HEK293 (cell line): ENCODE measurements at regions not wholly inside any gene's neighbourhood (a gene's known extent, or its start where the extent isn't known, plus 50 kb on each side); places are given as distances from the start of the nearest gene placed in this dataset.
"Not testable (repeated sequence)": the region's sequence is repeated elsewhere in the genome, so short reads cannot be mapped to it uniquely, and the experiment has no call there.

Experiments
- CTCF ChIA-PET: fragments of 350-600 bp; formaldehyde crosslinking; extraction: SDS; loops from one replicate; lab custom pipeline; 2021; ENCODE audit warnings: antibody characterized with exemption; lab: Yijun Ruan, JAX
- POLR2A ChIA-PET: fragments of 300-600 bp; formaldehyde crosslinking; extraction: SDS; loops from one replicate; lab custom pipeline; 2020; ENCODE audit warnings: antibody characterized with exemption, inconsistent platforms; lab: Yijun Ruan, JAX
- H3K27ac ChIP-seq: fragments of 200-500 bp; sonication (Bioruptor generic); 2 replicates; pipeline ENCODE4 v1.5.1; 2014; ENCODE audit warnings: low read depth, low read length, control low read depth, inconsistent platforms; ENCODE audit errors: extremely low read depth
- H3K36me3 ChIP-seq, 2 experiments: fragments of 200-500 bp in 1 of 2; sonication (Bioruptor generic) in 1 of 2; 1 replicate in 1 of 2; 2 replicates in 1 of 2; pipeline ENCODE4 v1.5.1; 2014 to 2017; ENCODE audit warnings: inconsistent platforms in 2 of 2, low read length in 2 of 2; ENCODE audit not compliant: control insufficient read depth in 2 of 2, insufficient read depth in 1 of 2
- H3K4me1 ChIP-seq: fragments of 200-500 bp; sonication (Bioruptor generic); 2 replicates; pipeline ENCODE4 v1.5.1; 2014; ENCODE audit warnings: mild to moderate bottlenecking, low read length, inconsistent platforms; ENCODE audit not compliant: control insufficient read depth, insufficient read depth
- H3K4me3 ChIP-seq: 2 replicates; pipeline ENCODE4 v1.5.1; 2011; ENCODE audit warnings: low read depth, mild to moderate bottlenecking, control low read depth, low read length, moderate library complexity
- H3K9me3 ChIP-seq: fragments of 200-500 bp; sonication (Bioruptor generic); 2 replicates; pipeline ENCODE4 v1.5.1; 2014; ENCODE audit warnings: low read depth, low read length, inconsistent platforms; ENCODE audit not compliant: control insufficient read depth, insufficient read depth
- IKZF3 ChIP-seq: fragments of 450-650 bp; IDR thresholded peaks from 2 replicates; pipeline ENCODE4 v1.5.0; 2018; ENCODE audit warnings: missing biosample characterization, mild to moderate bottlenecking, missing genetic modification characterization, moderate library complexity
- KLF8 ChIP-seq: fragments of 450-650 bp; formaldehyde crosslinking; IDR thresholded peaks from 2 replicates; pipeline ENCODE4 v1.5.1; 2016; ENCODE audit warnings: missing biosample characterization, missing genetic modification characterization
- OSR2 ChIP-seq: fragments of 450-650 bp; formaldehyde crosslinking; IDR thresholded peaks from 2 replicates; pipeline ENCODE4 v1.5.1; 2016; ENCODE audit warnings: missing biosample characterization, missing genetic modification characterization
- ZNF121 ChIP-seq: fragments of 450-650 bp; formaldehyde crosslinking; IDR thresholded peaks from 2 replicates; pipeline ENCODE4 v1.5.1; 2016; ENCODE audit warnings: missing biosample characterization, missing genetic modification characterization
- ZNF24 ChIP-seq: fragments of 450-650 bp; formaldehyde crosslinking; IDR thresholded peaks from 2 replicates; pipeline ENCODE4 v1.5.1; 2016; ENCODE audit warnings: missing biosample characterization, missing genetic modification characterization
- ZNF274 ChIP-seq, 2 experiments: fragments of 200-500 bp in 1 of 2; fragments of 450-650 bp in 1 of 2; sonication (Bioruptor generic) in 1 of 2; formaldehyde crosslinking in 1 of 2; IDR thresholded peaks; 2 replicates each; pipeline versions ENCODE4 v1.5.1 to v1.6.1; 2014 to 2016; ENCODE audit warnings: borderline replicate concordance in 1 of 2, inconsistent platforms in 1 of 2, low read length in 1 of 2, missing biosample characterization in 1 of 2, missing genetic modification characterization in 1 of 2
- ZNF350 ChIP-seq: fragments of 450-650 bp; formaldehyde crosslinking; IDR thresholded peaks from 2 replicates; pipeline ENCODE4 v1.5.0; 2017; ENCODE audit warnings: missing biosample characterization, mild to moderate bottlenecking, missing genetic modification characterization
- ZNF398 ChIP-seq: fragments of 450-650 bp; formaldehyde crosslinking; IDR thresholded peaks from 2 replicates; pipeline ENCODE4 v1.5.1; 2017; ENCODE audit warnings: missing biosample characterization, missing genetic modification characterization
- ZNF423 ChIP-seq: fragments of 450-650 bp; formaldehyde crosslinking; IDR thresholded peaks from 2 replicates; pipeline ENCODE4 v1.5.1; 2016; ENCODE audit warnings: missing biosample characterization, missing genetic modification characterization
- ZNF549 ChIP-seq: fragments of 450-650 bp; IDR thresholded peaks from 2 replicates; pipeline ENCODE4 v1.5.1; 2018; ENCODE audit warnings: missing biosample characterization, missing genetic modification characterization, mild to moderate bottlenecking, inconsistent platforms, moderate library complexity
- ZNF664 ChIP-seq: fragments of 450-650 bp; formaldehyde crosslinking; IDR thresholded peaks from 2 replicates; pipeline ENCODE4 v1.5.1; 2016; ENCODE audit warnings: missing biosample characterization, missing genetic modification characterization
- ZXDB ChIP-seq: fragments of 450-650 bp; formaldehyde crosslinking; IDR thresholded peaks from 2 replicates; pipeline ENCODE4 v1.5.1; 2016; ENCODE audit warnings: missing biosample characterization, missing genetic modification characterization
- TF ChIP-seq, protein P1 (sequence below): fragments of 450-650 bp; formaldehyde crosslinking; conservative IDR thresholded peaks from 2 replicates; pipeline ENCODE4 v1.5.1; 2016; ENCODE audit warnings: low read depth, missing biosample characterization, missing genetic modification characterization

- TF ChIP-seq, protein P1, sequence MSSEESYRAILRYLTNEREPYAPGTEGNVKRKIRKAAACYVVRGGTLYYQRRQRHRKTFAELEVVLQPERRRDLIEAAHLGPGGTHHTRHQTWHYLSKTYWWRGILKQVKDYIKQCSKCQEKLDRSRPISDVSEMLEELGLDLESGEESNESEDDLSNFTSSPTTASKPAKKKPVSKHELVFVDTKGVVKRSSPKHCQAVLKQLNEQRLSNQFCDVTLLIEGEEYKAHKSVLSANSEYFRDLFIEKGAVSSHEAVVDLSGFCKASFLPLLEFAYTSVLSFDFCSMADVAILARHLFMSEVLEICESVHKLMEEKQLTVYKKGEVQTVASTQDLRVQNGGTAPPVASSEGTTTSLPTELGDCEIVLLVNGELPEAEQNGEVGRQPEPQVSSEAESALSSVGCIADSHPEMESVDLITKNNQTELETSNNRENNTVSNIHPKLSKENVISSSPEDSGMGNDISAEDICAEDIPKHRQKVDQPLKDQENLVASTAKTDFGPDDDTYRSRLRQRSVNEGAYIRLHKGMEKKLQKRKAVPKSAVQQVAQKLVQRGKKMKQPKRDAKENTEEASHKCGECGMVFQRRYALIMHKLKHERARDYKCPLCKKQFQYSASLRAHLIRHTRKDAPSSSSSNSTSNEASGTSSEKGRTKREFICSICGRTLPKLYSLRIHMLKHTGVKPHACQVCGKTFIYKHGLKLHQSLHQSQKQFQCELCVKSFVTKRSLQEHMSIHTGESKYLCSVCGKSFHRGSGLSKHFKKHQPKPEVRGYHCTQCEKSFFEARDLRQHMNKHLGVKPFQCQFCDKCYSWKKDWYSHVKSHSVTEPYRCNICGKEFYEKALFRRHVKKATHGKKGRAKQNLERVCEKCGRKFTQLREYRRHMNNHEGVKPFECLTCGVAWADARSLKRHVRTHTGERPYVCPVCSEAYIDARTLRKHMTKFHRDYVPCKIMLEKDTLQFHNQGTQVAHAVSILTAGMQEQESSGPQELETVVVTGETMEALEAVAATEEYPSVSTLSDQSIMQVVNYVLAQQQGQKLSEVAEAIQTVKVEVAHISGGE = no peak
- TF ChIP-seq ZNF350 (tag by site-specific recombination) (no peak), IKZF3 (tag by site-specific recombination) (no peak), KLF8 (tag by site-specific recombination) (no peak), ZNF121 (tag by site-specific recombination) (no peak), ZNF274 (IDR thresholded peaks at IDR 0.05; ENCODE audit: low read length) (no peak), ZNF274 (tag by site-specific recombination; IDR thresholded peaks at IDR 0.05; ENCODE audit: borderline replicate concordance) (no peak), ZXDB (tag by site-specific recombination) (no peak), ZNF549 (tag by site-specific recombination) (no peak), OSR2 (tag by site-specific recombination) (no peak)
- TF ChIP-seq, all 188 proteins: peak for 0
These were observed 325.1 kb upstream of the THBS1 start (continued) for GRCh38 chr15:39255760-39256159.

DNA sequence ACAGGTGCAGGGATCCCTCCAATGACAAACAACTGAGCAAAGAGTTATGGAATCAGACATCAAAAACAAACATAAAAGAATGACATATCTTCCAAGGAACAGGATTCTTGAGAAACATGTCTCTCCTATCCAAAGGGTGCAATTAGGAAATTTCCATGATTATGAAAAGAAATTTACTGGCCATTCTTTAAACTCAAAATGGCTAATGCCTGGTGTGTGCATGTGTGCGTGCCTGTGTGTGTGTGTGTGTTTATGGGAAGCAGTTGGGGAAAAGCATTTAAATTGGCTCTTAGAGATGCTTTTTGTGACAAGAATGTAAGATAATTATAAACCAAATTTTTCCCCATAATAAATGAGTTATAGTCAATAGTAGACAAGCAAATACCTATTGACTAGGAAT is 320.5 kb upstream of the THBS1 start:
- Histone ChIP-seq H3K36me3 (no peaks in the 10 kb centered on the region), H3K4me3 (no peak overlapping the region), H3K4me1 (no peaks in the 10 kb centered on the region), H3K27ac (no peak overlapping the region), H3K9me3 (no peaks in the 10 kb centered on the region)
- ChIA-PET POLR2A (no interaction called here), CTCF (interaction anchor here (0.6 kb wide), 2 partner anchors 88 to 683 kb away, joined by 3 to 5 read pairs; no protein-coding TSS in a partner anchor)
- no peak for TF ChIP-seq ZNF664 (tag by site-specific recombination)
- no peak for TF ChIP-seq ZNF398
- no peak for TF ChIP-seq ZNF24 (tag by site-specific recombination)

DNA sequence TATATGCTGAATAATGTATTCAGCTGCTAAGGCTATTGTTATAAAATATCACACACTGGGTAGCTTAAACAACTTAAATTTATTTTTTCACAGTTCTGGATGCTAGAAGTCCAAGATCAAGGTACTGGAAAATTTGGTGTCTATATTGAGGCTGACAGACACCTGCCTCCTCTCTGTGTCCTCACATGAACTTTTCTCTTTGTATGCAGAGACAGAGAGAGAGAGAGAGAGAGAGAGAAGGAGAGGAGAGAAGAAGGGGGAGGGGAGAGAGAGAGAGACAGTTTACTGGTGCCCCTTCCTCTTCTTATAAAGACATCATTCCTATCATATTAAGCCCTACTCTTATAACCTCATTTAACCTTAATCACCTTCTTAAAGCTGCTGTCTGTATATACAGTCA is 320.1 kb upstream of the THBS1 start:
- H3K4me3 ChIP-seq = no peak overlapping the region
- no peak for TF ChIP-seq ZNF423
- TF ChIP-seq, all 188 proteins: peak for 0
- Histone ChIP-seq H3K36me3 (no peaks in the 10 kb centered on the region), H3K4me1 (no peaks in the 10 kb centered on the region), H3K27ac (no peak overlapping the region), H3K9me3 (no peaks in the 10 kb centered on the region)
- POLR2A ChIA-PET = no interaction called here
- CTCF ChIA-PET = interaction anchor here (0.6 to 0.8 kb wide), 4 partner anchors 50 to 683 kb away, joined by 3 to 5 read pairs (median 3); no protein-coding TSS in a partner anchor

DNA sequence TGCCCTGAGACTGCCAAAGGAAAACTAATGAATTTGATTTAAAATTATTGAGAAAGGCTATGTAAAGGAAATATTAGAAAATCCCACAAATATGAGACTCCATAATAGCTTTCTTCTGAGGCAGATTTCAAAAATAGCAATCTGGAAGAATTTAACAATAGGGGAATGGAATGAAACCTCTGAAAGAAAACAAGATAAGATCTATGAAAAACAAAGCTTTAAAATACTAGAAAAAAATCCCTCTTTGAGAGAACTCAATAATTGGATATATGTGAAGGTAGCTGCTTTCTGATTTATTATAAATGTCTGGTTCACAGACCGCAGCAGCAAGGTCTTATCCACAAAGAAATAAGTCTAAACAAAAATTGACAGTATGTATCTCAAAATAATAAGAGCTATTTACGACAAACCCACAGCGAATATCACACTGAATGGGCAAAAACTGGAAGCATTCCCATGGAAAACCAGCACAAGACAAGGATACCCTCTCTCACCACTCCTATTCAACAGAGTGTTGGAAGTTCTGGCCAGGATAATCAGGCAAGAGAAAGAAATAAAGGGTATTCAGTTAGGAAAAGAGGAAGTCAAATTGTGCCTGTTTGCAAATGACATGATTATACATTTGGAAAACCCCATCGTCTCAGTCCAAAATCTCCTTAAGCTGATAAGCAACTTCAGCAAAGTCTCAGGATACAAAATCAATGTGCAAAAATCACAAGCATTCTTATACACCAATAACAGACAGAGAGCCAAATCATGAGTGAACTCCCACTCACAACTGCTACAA is 319.3 kb upstream of the THBS1 start:
- H3K27ac ChIP-seq, POLR2A ChIA-PET, H3K36me3 ChIP-seq, H3K4me1 ChIP-seq, H3K9me3 ChIP-seq, H3K4me3 ChIP-seq: not testable (repeated sequence)
- CTCF ChIA-PET = interaction anchor here (0.6 to 0.8 kb wide), 2 partner anchors 49 to 419 kb away, joined by 3 read pairs; no protein-coding TSS in a partner anchor
